Endothelial cell of umbilical vein (primary cell): ENCODE measurements at regions not wholly inside any gene's neighbourhood (a gene's known extent, or its start where the extent isn't known, plus 50 kb on each side); places are given as distances from the start of the nearest gene placed in this dataset.

Experiments
- EZH2 ChIP-seq: IDR thresholded peaks from 2 replicates; pipeline ENCODE4 v1.6.1; 2012; ENCODE audit warnings: borderline replicate concordance, low read depth, mild to moderate bottlenecking, moderate library complexity, low read length, inconsistent platforms; ENCODE audit not compliant: severe bottlenecking
- FOS ChIP-seq: IDR thresholded peaks from 2 replicates; pipeline ENCODE4 v1.6.1; 2011; ENCODE audit warnings: mild to moderate bottlenecking, low read length, moderate library complexity, borderline replicate concordance; ENCODE audit not compliant: insufficient read depth
- GATA2 ChIP-seq: IDR thresholded peaks from 2 replicates; pipeline ENCODE4 v1.7.0; 2011; ENCODE audit warnings: low read depth, mild to moderate bottlenecking, moderate library complexity, mixed read lengths, low read length; ENCODE audit not compliant: insufficient read length, insufficient read depth
- MAX ChIP-seq: IDR thresholded peaks from 2 replicates; pipeline ENCODE4 v1.6.1; 2011; ENCODE audit not compliant: insufficient read depth, insufficient read length
- MYC ChIP-seq: IDR thresholded peaks from one replicate; pipeline ENCODE4 v1.6.1; 2011; ENCODE audit warnings: mild to moderate bottlenecking, low read depth, low read length
- POLR2A ChIP-seq: IDR thresholded peaks from 2 replicates; pipeline ENCODE4 v1.6.1; 2012; ENCODE audit warnings: low read depth, mild to moderate bottlenecking, control low read depth, low read length
- POLR2AphosphoS5 ChIP-seq: IDR thresholded peaks from 2 replicates; pipeline ENCODE4 v1.6.1; 2012; ENCODE audit warnings: low read depth, mild to moderate bottlenecking, control low read depth, low read length, moderate library complexity; ENCODE audit not compliant: insufficient read depth
- TF ChIP-seq, protein P1 (sequence below), 2 donors: IDR thresholded peaks; 1 replicate in 1 of 2; 2 replicates in 1 of 2; pipeline ENCODE4 v1.5.1; 2011; ENCODE audit warnings: low read length in 2 of 2, mild to moderate bottlenecking in 2 of 2, moderate library complexity in 2 of 2, control low read depth in 1 of 2, inconsistent platforms in 1 of 2, low read depth in 1 of 2; ENCODE audit not compliant: insufficient read depth in 1 of 2; ENCODE audit errors: extremely low read depth in 1 of 2

DNA sequence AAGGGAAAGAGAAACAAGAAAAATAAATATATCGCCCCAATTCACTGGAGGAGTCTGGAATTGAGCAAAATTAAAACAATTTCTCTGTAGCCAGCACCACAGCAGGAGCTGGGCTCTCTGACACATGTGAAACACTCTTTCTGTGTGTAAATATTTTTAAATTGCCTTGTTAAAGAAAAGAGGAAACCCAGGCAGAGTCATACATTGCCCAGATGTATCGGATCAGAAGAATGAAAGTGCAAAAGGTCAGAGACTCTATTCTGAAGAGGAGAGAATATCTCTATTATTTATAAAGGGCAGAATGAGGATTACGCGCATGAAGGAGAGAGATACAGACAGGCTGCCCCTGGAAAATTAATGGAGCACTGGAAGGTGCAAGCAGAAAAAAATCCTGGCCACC, 127.0 kb upstream of the MAN1A1 start:
- TF ChIP-seq, protein P1, sequence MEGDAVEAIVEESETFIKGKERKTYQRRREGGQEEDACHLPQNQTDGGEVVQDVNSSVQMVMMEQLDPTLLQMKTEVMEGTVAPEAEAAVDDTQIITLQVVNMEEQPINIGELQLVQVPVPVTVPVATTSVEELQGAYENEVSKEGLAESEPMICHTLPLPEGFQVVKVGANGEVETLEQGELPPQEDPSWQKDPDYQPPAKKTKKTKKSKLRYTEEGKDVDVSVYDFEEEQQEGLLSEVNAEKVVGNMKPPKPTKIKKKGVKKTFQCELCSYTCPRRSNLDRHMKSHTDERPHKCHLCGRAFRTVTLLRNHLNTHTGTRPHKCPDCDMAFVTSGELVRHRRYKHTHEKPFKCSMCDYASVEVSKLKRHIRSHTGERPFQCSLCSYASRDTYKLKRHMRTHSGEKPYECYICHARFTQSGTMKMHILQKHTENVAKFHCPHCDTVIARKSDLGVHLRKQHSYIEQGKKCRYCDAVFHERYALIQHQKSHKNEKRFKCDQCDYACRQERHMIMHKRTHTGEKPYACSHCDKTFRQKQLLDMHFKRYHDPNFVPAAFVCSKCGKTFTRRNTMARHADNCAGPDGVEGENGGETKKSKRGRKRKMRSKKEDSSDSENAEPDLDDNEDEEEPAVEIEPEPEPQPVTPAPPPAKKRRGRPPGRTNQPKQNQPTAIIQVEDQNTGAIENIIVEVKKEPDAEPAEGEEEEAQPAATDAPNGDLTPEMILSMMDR (IDR thresholded peaks at IDR 0.05; ENCODE audit: extremely low read depth in 1 of 2, insufficient read depth in 1 of 2, low read depth in 1 of 2, low read length in 2 of 2): no peak
- TF ChIP-seq MAX (no peak), POLR2AphosphoS5 (no peak), POLR2A (no peak), FOS (no peak), EZH2 (no peak), GATA2 (no peak), MYC (no peak)
